ENCODE measurements at regions not wholly inside any gene's neighbourhood (a gene's known extent, or its start where the extent isn't known, plus 50 kb on each side); places are given as distances from the start of the nearest gene placed in this dataset.

DNA sequence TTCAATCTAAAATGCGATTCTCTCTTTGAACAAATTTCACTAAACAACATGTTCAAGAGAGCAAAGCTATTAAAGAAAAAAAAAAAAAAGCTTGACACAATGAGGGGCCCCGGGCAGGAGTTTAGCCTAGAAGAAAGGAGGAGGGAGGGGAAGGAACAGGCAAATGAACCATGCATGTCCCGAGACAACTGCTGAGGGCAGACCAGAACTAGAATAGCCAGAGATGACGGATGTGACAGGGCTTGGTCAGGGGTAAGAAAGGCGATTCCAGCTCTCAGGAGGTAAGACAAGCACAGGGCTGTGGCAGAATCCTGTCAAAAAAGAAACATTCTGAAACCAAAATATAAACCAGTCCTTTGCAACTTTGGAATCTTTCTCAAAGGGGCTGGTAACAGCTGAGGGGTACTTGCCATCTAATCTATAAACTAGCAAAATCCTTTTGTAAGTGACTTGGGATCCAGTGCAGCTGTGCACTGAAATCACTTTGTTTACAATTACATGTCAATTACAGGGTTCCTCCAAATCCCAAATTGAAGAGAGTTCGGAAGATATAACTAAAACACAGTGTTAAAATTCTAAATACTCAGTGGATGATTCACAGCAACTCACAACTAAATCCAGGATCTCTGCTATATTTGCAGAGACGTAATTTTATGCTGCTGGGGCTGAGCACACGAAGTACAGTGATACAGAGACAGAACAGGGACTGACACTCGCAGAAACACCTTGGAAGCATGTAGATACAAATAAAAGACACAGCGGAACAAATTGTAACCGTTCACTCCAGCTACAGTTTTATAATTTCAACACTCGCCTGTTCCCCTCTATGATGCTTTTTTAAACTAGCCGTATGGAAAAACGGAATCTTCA lies 567.4 kb upstream of the ZFHX3 start:
- Histone ChIP-seq H3K36me3 (no peaks in the 10 kb centered on the region), H3K27me3 (no peaks in the 10 kb centered on the region), H3K4me1 (no peaks in the 10 kb centered on the region), H3K27ac (no peak overlapping the region), H3K9me3 (no peaks in the 10 kb centered on the region), H3K4me3 (no peak overlapping the region)
- TF ChIP-seq, protein P1, sequence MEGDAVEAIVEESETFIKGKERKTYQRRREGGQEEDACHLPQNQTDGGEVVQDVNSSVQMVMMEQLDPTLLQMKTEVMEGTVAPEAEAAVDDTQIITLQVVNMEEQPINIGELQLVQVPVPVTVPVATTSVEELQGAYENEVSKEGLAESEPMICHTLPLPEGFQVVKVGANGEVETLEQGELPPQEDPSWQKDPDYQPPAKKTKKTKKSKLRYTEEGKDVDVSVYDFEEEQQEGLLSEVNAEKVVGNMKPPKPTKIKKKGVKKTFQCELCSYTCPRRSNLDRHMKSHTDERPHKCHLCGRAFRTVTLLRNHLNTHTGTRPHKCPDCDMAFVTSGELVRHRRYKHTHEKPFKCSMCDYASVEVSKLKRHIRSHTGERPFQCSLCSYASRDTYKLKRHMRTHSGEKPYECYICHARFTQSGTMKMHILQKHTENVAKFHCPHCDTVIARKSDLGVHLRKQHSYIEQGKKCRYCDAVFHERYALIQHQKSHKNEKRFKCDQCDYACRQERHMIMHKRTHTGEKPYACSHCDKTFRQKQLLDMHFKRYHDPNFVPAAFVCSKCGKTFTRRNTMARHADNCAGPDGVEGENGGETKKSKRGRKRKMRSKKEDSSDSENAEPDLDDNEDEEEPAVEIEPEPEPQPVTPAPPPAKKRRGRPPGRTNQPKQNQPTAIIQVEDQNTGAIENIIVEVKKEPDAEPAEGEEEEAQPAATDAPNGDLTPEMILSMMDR (IDR thresholded peaks at IDR 0.05): no peak
- no peak for DNase-seq (ENCODE audit: low spot score)

DNA sequence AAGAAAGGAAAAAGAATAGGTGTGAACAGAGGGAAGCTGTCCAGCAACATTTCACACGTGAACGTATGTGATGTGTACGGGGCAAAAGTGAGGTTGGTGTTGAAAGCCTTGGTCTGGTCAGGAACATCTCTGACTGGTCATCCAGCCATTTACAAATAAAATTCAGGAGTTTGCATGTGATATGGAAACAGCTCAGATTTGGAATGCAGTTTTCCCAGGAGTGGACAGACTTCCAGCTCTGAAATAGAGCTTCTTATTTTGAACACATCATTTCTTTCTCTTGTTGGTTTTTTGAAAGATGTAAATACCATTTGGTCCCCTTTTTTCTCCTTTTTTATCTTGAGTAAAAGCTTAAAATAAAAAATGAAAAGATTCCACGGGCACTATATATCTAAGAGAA lies 566.2 kb upstream of the ZFHX3 start:
- Histone ChIP-seq H3K9me3 (no peaks in the 10 kb centered on the region), H3K27me3 (no peaks in the 10 kb centered on the region), H3K4me1 (no peaks in the 10 kb centered on the region), H3K27ac (no peak overlapping the region), H3K36me3 (no peaks in the 10 kb centered on the region), H3K4me3 (no peak overlapping the region)
- TF ChIP-seq, protein P1 (IDR thresholded peaks at IDR 0.05): no peak
- DNase-seq (ENCODE audit: low spot score): no peak

DNA sequence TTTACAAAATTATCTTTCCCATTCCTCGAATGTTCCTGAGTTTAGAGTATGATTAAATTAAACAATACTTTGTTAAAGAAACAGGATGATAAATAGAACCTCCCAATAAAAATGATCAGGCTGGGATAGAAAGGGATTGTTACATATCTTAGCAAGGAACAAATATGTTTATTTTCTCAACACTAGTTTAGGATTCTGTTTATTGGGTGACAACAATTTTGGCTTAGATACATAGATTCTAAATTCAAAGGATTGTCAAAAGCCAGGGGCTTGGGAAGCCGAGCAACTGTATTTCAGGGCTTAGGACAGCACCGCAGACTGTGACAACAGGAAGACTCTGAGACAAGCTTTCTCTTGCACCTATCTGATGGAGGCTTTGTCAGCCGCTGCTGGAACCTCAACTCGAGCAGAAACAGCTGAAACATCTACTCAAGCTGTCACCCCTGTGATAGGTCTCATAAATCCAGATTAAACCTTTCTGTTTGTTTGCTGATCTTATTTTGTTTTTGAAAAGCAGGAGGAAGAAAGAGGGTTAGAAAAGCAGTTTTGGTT lies 562.8 kb upstream of the ZFHX3 start:
- no peak for DNase-seq (ENCODE audit: low spot score)
- no peak overlapping the region for H3K27ac ChIP-seq
- H3K27me3 ChIP-seq: no peaks in the 10 kb centered on the region
- TF ChIP-seq, protein P1 (IDR thresholded peaks at IDR 0.05): no peak
- no peak overlapping the region for H3K4me3 ChIP-seq
- no peaks in the 10 kb centered on the region for H3K36me3 ChIP-seq
- no peaks in the 10 kb centered on the region for H3K9me3 ChIP-seq
- H3K4me1 ChIP-seq: no peaks in the 10 kb centered on the region

DNA sequence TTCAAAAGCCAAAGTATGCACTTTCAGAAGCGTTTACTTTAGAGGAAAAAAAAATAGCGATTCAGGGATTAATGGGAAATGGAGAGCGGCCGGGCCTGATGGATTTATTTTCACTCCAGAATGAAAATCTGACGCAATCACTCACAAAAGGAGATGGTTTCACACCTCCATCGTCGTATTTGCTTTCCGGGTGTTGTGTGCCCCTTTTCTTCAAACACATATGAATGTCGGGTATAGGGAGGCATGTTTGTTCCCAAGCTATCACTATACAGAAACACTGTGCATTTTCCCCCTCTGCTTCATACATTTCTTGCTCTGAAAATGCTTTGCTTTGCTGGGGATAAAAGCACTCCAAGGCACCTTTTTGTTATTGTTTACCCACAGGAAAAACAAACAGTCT lies 562.2 kb upstream of the ZFHX3 start:
- Histone ChIP-seq H3K27ac (no peak overlapping the region), H3K36me3 (no peaks in the 10 kb centered on the region), H3K4me3 (no peak overlapping the region), H3K4me1 (no peaks in the 10 kb centered on the region), H3K9me3 (no peaks in the 10 kb centered on the region), H3K27me3 (no peaks in the 10 kb centered on the region)
- DNase-seq (ENCODE audit: low spot score): no peak
- TF ChIP-seq, protein P1 (IDR thresholded peaks at IDR 0.05): no peak

DNA sequence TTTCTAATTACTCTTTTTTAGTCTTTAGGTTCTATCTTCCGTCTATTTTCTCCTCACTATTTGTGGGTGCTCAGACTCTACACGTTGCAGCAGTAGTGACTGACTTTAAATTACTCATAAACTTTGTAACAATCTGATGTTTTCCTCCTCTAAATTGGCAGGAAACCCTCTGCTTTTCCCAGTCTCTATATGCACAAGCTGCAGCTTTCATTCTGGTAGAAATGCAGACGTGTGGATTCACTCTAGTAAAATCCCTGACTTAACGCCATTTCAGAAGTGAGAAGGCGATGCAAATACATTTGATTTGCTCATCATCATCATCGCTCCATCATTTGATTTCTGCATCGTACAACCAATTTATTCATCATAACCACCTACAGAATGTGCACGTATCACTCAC lies 561.0 kb upstream of the ZFHX3 start:
- TF ChIP-seq, protein P1 (IDR thresholded peaks at IDR 0.05): no peak
- Histone ChIP-seq H3K4me3 (no peak overlapping the region), H3K9me3 (no peaks in the 10 kb centered on the region), H3K27me3 (no peaks in the 10 kb centered on the region), H3K27ac (no peak overlapping the region), H3K4me1 (no peaks in the 10 kb centered on the region), H3K36me3 (no peaks in the 10 kb centered on the region)
- no peak for DNase-seq (ENCODE audit: low spot score)
